ENCODE measurements at regions not wholly inside any gene's neighbourhood (a gene's known extent, or its start where the extent isn't known, plus 50 kb on each side); places are given as distances from the start of the nearest gene placed in this dataset.

DNA sequence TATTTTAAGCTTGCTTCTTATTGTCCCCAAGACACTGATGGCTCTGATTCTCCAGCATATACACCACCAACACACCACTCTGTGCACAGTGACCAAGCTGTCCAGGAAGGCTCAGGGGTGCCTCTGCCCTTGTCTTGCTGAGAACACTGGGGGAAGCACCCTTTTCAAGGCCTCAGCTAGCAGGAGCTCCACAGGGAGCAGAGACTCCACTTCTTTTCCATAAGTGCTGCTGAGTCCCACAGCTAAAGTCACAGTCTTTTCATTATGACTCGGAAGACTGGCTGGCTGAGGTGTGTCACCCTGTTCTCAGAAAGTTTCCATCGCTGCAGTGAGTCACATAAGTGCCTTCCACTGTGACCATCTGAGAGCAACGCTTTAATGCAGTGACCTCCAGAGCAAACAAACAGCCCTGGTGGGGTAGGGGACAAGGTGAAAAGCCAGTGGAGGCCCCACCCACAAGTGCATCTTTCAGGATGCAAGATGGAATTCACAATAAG is 226.9 kb upstream of the CHRNA7 start:
- DNase-seq (ENCODE audit: low read depth): no peak
- TF ChIP-seq CTCF (IDR thresholded peaks at IDR 0.05; ENCODE audit: insufficient read depth, low read depth, low read length): no peak
- no peak overlapping the region for H3K4me3 ChIP-seq (ENCODE audit: low read depth, low read length)

DNA sequence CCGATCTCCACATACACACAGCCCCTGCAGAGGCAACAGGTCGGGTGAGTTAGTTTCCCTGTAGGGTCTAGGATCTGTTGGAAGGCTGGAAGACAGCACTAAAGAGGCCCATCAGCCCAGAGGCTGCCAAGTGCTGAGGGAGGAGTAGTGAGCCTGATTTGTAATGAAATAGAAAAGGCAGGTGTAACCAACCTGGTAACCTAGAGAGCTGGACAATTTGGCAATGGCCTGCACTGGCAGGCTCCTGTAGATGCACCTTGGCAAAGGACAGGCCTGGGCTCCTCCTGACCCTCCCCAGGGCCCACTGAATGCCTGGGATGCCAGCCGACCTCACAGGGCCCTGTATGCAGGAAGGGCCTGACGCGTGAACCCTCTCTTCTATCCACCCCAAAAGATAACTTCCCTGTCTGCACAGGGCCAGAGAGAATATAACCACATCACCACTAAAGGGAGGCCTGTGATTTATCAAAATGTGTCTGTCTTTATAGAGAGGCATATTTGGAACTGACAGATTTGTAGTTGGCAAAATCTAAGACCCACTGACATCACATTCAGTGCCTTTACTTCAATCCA is 225.1 kb upstream of the CHRNA7 start:
- no peak for DNase-seq (ENCODE audit: low read depth)
- no peak for TF ChIP-seq CTCF (IDR thresholded peaks at IDR 0.05; ENCODE audit: insufficient read depth, low read depth, low read length)
- no peak overlapping the region for H3K4me3 ChIP-seq (ENCODE audit: low read depth, low read length)

DNA sequence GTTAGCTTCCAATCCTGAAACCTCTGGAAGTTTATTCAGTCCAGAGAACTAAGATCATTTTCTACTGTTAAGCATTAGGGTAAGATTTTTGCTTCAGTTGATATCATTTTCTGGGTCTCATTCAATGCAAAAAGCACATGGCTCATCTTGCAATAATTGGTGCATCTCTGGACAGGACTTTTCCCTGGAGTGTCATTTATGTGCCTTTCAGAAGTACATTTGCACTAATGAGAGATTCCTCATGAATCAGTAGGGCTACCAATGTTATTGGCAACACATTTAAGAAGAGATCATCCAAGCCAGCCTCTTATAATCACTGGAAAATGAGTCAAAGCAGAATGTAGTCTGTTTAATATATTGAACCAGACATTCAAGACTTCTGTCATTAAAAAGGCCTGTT is 224.2 kb upstream of the CHRNA7 start:
- no peak for TF ChIP-seq CTCF (IDR thresholded peaks at IDR 0.05; ENCODE audit: insufficient read depth, low read depth, low read length)
- DNase-seq (ENCODE audit: low read depth): no peak
- no peak overlapping the region for H3K4me3 ChIP-seq (ENCODE audit: low read depth, low read length)

DNA sequence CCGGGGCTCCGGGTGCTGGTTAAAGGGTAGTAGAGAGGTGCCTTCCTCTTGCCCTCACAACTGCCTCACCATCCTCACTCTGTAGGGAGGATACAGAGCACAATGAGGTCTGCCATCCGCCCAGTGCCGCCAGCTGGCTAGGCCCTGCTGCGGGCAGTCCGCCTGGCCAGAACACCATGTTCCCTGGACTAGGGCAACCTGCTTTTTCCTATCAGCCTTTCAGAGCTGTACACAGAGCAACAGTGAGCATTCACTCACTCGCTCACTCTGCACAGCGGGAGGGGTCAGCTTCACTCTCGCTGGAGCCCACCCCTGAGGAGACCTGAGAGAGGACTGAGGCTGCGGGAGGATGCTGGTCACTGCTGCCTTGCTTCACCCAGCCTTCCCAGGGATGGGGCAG is 218.7 kb upstream of the CHRNA7 start:
- H3K4me3 ChIP-seq (ENCODE audit: low read depth, low read length): no peak overlapping the region
- no peak for DNase-seq (ENCODE audit: low read depth)
- TF ChIP-seq CTCF (IDR thresholded peaks at IDR 0.05; ENCODE audit: insufficient read depth, low read depth, low read length): no peak

DNA sequence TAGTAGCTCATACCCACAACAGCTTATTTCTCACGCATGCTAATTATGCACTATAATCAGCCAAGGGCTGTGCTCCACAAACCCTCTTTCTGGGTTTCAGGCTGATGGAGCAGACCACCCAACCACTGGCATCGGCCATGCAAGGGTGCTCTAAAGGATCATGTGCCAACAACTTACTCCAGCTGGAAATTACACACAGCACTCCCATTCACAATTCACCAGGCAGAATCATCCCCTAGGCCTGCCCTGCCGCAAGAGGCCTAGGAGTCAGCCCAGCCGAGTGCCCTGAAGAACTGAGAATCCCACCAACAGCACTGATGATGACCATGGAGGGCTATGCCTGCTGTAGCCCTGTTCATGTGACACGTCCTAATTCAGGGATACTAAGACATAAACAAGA is 216.2 kb upstream of the CHRNA7 start:
- H3K4me3 ChIP-seq (ENCODE audit: low read depth, low read length): no peak overlapping the region
- no peak for TF ChIP-seq CTCF (IDR thresholded peaks at IDR 0.05; ENCODE audit: insufficient read depth, low read depth, low read length)
- DNase-seq (ENCODE audit: low read depth): no peak

GRCh38 chr15:31815411-31816155 is 214.7 kb upstream of the CHRNA7 start:
- TF ChIP-seq CTCF (IDR thresholded peaks at IDR 0.05; ENCODE audit: insufficient read depth, low read depth, low read length): no peak
- no peak overlapping the region for H3K4me3 ChIP-seq (ENCODE audit: low read depth, low read length)
- DNase-seq (ENCODE audit: low read depth): no peak

Measured in fibroblast of villous mesenchyme (primary cell).